NT2/D1 (cell line): ENCODE measurements at regions not wholly inside any gene's neighbourhood (a gene's known extent, or its start where the extent isn't known, plus 50 kb on each side); places are given as distances from the start of the nearest gene placed in this dataset.

Experiments used
- DNase-seq: peaks from one replicate; pipeline ENCODE4 v3.0.0-alpha.2; 2011; ENCODE audit warnings: low read depth, low spot score
- H3K27me3 ChIP-seq: 2 replicates; pipeline ENCODE4 v1.6.0; 2011; ENCODE audit warnings: mild to moderate bottlenecking; ENCODE audit not compliant: insufficient read length, insufficient read depth
- H3K36me3 ChIP-seq: 2 replicates; pipeline ENCODE4 v1.6.1; 2011; ENCODE audit warnings: mild to moderate bottlenecking, low read length, mixed read lengths; ENCODE audit not compliant: insufficient read depth, insufficient read length
- H3K4me1 ChIP-seq: 2 replicates; pipeline ENCODE4 v1.5.1; 2011; ENCODE audit not compliant: insufficient read depth, insufficient read length
- H3K4me3 ChIP-seq: 2 replicates; pipeline ENCODE4 v1.5.1; 2011; ENCODE audit warnings: low read depth; ENCODE audit not compliant: insufficient read length
- H3K9ac ChIP-seq: 2 replicates; pipeline ENCODE4 v1.6.0; 2011; ENCODE audit warnings: low read depth; ENCODE audit not compliant: insufficient read length
- H3K9me3 ChIP-seq: 2 replicates; pipeline ENCODE4 v1.5.1; 2011; ENCODE audit warnings: mild to moderate bottlenecking, low read length; ENCODE audit not compliant: insufficient read depth
- SUZ12 ChIP-seq: IDR thresholded peaks from 2 replicates; pipeline ENCODE4 v1.6.1; 2011; ENCODE audit not compliant: insufficient read length, insufficient read depth; ENCODE audit errors: extremely low read depth
- YY1 ChIP-seq: IDR thresholded peaks from 2 replicates; pipeline ENCODE4 v1.6.1; 2011; ENCODE audit not compliant: insufficient read length, insufficient read depth
- ZNF274 ChIP-seq: IDR thresholded peaks from 2 replicates; pipeline ENCODE4 v1.6.1; 2011; ENCODE audit warnings: mild to moderate bottlenecking, low read depth, low read length

DNA sequence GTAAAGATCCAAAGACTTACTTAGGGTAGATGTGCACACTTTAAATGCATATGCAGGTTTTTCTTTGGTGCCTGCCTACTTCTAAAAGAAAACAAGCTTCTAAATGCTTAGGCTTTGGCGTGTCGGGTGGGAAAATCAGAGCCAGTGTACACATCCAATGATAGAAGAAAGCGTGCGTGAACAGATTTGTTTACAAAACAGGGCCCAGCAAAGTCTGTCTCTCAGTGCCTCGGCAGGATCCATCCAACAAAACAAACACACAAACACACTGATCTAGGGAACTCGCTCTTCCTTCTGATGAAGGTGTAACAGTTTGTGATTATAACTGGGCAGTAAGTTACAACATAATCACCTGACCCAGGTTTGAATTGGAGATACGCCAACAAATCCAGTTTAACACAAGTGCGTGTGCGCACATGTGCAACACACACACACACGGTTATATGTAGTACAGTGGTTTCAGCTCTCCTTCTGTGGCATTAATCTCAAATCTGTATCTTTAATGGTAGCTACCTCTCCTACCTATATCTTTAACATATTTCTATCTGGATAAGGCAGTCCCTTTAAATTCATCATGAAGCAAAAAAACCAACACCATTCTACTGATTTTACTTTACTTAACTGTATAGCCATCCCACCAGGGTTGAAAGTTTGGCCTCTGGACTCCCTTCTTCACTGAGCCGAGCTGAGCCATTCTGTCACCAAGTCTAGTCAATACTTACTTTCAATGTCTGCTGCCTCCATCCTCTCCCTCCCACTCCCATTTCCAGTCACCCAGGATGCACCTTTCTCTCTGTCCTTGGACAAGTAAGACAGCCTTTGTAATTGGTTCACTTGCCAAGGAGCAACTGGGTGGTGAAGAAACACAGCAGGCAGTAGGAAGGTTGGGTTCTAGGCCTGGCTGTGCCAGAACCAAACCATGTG is 184.4 kb upstream of the KLF14 start:
- Histone ChIP-seq H3K4me3 (no peak overlapping the region), H3K4me1 (peaks cover 3% of the 10 kb centered on the region), H3K9me3 (no peaks in the 10 kb centered on the region), H3K27me3 (no peaks in the 10 kb centered on the region), H3K9ac (no peak overlapping the region), H3K36me3 (no peaks in the 10 kb centered on the region)
- no peak for TF ChIP-seq YY1
- TF ChIP-seq SUZ12 = no peak
- no peak for TF ChIP-seq ZNF274
- no peak for DNase-seq

DNA sequence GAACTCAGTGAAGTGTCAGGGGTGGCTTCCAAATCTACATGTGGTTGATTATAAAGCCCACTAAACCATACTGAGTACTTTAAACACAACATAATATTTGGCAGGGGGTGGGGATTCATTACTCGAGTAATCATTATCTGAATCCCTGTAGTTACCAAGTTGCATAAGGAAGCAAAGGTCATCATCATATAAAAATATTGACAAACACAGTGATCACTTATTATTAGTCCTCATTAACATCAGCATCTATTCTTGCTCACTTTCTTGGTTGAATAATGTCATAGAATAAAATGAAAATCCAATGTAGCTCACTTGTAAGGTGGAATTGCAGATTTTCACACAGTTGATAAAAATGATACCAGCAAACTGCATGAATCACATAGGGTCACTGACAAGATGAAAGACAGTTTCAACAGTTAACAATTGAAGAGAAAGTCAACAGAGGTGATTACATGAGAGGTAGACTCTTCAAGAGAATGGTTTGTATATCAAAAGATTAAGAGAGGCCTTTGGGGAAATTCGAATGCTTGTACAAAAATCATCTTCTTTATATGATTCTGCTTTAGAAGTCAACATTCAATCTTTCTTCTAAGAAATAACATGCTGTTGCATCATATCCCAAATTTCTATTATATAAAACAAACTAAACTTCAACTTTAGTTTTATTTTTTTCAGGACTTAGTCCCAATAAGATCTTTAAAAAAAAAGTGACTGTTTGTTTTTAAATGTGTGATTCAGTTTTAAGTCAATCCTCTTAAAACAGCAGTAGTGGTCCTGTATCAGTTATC is 185.5 kb upstream of the KLF14 start:
- TF ChIP-seq SUZ12 = no peak
- no peak for TF ChIP-seq YY1
- no peak for TF ChIP-seq ZNF274
- no peaks in the 10 kb centered on the region for H3K27me3 ChIP-seq
- DNase-seq = no peak
- no peaks in the 10 kb centered on the region for H3K36me3 ChIP-seq
- H3K9ac ChIP-seq = no peak overlapping the region
- no peaks in the 10 kb centered on the region for H3K9me3 ChIP-seq
- H3K4me1 ChIP-seq = peaks cover 3% of the 10 kb centered on the region
- H3K4me3 ChIP-seq = no peak overlapping the region

DNA sequence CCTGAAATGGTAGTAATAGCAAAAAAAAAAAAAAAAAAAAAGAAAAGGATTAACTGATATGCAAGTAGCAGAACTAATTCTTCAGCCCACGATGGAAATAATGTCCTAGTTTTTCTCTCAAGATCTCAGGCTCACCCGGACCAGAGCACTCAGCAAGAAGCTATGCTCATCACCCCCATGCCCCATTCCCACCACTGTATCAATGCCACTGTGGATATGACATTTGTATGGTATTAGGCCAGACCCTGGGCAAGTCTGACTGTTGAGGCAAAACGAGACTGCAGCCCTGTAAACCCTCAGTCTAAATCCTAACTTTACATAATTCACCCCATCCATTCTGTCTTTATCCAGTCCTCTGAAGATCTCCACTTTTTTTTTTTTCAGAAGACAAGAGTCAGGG is 186.1 kb upstream of the KLF14 start:
- DNase-seq = no peak
- Histone ChIP-seq H3K4me3 (no peak overlapping the region), H3K4me1 (peaks cover 3% of the 10 kb centered on the region), H3K9me3 (no peaks in the 10 kb centered on the region), H3K9ac (no peak overlapping the region), H3K27me3 (no peaks in the 10 kb centered on the region), H3K36me3 (no peaks in the 10 kb centered on the region)
- TF ChIP-seq YY1 (no peak), ZNF274 (no peak)

- H3K27me3 ChIP-seq = no peaks in the 10 kb centered on the region
- H3K4me3 ChIP-seq = no peak overlapping the region
- peak overlapping the region; percentile 10 for H3K9ac ChIP-seq
- TF ChIP-seq SUZ12 (no peak), YY1 (no peak), ZNF274 (no peak)
- no peaks in the 10 kb centered on the region for H3K36me3 ChIP-seq
- no peak for DNase-seq
- no peaks in the 10 kb centered on the region for H3K4me1 ChIP-seq
- H3K9me3 ChIP-seq = no peaks in the 10 kb centered on the region
These were observed 187.6 kb upstream of the KLF14 start for GRCh38 chr7:130921391-130922180.

GRCh38 chr7:130922206-130923112 is 188.5 kb upstream of the KLF14 start:
- no peaks in the 10 kb centered on the region for H3K4me1 ChIP-seq

DNA sequence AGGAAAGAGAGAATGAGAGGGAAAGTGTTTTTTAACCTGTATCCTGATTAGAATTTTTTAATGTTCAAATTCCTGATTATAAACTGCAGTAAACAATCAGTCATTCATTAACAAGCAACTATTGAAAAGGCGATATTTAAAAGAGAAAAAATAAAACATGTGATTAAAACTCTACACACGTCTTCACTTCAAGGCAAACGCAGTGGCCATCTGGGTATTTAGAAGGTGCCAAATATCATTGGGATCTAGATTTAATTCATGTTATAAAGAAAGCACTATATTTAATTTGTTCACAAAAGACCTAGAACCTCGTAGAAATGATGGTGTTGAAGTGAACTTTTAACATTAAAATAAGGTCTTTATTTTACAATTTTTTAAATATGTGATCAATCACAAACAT is 189.4 kb upstream of the KLF14 start:
- no peak overlapping the region for H3K9ac ChIP-seq
- H3K27me3 ChIP-seq = no peaks in the 10 kb centered on the region
- H3K9me3 ChIP-seq = no peaks in the 10 kb centered on the region
- no peak for DNase-seq
- H3K4me1 ChIP-seq = no peaks in the 10 kb centered on the region
- TF ChIP-seq YY1 (no peak), SUZ12 (no peak), ZNF274 (no peak)
- no peak overlapping the region for H3K4me3 ChIP-seq
- H3K36me3 ChIP-seq = no peaks in the 10 kb centered on the region

More at GRCh38 chr7:130922206-130923112, 188.5 kb upstream of the KLF14 start:
- no peaks in the 10 kb centered on the region for H3K27me3 ChIP-seq
- H3K36me3 ChIP-seq = no peaks in the 10 kb centered on the region
- no peak for DNase-seq
- TF ChIP-seq ZNF274 = no peak
- TF ChIP-seq YY1 = no peak
- no peak for TF ChIP-seq SUZ12
- no peak overlapping the region for H3K9ac ChIP-seq
- no peaks in the 10 kb centered on the region for H3K9me3 ChIP-seq
- H3K4me3 ChIP-seq = no peak overlapping the region
